GM20431 (cell line): ENCODE measurements at regions not wholly inside any gene's neighbourhood (a gene's known extent, or its start where the extent isn't known, plus 50 kb on each side); places are given as distances from the start of the nearest gene placed in this dataset.

Experiments
- in situ Hi-C: fragments of 300-500 bp; cut with MseI, MboI; formaldehyde crosslinking; loops from one replicate; pipeline ENCODE4 v1.15.0; 2020; ENCODE audit warnings: low sequenced_read_pairs; ENCODE audit not compliant: unreplicated experiment

DNA sequence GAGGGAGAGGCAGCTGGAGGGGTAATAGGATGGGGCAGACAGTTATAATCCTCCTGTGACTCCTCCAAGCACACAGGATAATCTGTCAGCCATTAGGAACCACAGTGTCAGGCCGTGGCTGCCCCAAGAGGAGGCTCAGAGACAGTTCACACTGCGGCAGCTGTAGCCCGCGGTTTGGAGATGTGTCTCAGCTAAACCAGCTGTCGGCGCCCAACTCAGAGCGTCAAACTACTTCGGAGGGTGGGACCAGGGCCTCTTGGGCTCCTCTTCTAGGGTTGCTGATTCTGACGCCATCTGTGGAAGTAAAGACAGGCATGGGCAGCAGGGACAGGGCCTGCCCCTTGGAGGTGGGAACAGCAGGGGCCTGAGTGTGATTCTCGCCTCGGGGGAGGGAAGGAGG, 309.8 kb downstream of the CDC5L start:
- in situ Hi-C loops: no loop called here

DNA sequence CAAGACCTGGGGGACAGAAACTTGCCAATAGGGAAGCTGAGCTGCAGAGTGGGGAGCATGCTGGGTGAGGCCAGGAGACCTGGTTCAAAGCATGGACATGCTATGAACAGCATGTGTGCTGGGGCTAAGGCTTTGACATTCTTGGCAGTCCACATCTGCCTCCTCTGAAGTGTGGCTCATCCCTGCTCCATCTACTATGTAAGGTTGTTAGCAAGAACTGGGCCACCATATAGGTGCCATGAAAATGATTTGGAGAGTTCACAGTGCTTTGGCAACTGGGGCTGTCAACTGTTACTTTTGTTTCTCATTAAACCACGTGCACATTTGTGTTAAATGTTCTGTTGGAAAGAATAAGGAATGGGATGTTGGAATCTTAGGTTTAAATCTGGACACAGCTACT, 311.1 kb downstream of the CDC5L start:
- in situ Hi-C loops: no loop called here

DNA sequence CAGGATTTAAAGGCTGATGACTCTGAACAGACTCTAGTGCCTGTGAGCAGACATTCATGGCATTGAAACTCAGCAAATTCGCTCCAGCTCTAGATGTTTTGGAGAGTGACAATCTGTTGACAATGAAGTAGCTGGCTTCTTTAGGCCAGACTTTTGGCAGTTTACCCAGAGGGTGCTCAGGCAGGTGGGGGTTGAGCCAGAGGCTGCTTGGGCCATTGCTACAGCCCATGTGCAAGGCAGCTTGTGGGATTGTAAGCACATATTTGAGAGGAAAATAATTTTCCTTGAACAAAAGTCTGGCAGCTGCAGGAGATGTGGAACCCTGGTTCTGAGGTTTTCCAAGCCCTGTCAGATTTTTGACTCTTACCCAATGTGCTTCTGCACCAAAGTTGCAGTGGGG, 311.6 kb downstream of the CDC5L start:
- in situ Hi-C loops: no loop called here

DNA sequence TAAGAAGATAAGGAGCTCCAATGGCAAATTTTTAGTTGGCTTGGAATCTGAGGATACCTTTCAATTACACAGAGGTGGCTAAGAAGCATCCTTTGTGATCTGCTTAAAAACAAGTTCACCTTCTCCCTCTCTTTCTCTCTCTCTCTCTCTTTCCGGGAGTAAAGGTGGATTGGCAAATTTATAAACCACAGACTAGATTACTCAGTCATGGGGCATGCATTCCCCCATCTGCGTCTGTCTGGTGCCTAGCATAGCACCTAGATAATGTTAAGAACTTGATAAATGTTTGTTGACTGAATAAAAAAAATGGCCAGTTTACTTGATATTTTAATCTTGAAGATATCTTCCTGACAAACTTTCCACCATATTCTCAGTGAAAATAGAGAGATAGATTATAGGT, 312.3 kb downstream of the CDC5L start:
- in situ Hi-C loops: no loop called here

GRCh38 chr6:44700422-44700821, 312.9 kb downstream of the CDC5L start:
- in situ Hi-C loops: no loop called here

- in situ Hi-C loops: no loop called here
Measured at GRCh38 chr6:44701038-44701636, 313.6 kb downstream of the CDC5L start.

DNA sequence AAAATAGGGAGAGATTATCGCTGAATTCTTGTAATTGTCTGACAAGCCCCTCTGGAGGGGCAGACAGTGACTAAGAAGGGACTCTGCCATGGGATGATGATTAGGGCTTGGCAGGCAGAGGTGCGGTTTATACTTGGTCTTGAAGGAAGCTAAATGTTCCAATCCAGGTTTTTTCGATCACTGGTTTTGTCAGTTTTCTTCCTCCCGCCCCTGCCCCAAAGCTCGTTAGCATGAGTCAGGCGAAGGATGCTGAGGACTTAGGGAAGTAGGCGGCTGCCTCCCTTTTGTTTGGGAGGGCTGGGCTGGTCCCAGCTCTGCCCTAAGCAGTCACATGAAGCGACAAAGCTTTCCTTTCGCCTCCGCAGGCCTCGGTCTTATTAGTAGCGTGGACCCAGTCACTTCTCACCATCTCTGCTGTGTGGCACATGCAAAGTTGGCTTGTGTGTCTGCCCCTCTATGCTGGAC, 314.2 kb downstream of the CDC5L start:
- in situ Hi-C loops: no loop called here

DNA sequence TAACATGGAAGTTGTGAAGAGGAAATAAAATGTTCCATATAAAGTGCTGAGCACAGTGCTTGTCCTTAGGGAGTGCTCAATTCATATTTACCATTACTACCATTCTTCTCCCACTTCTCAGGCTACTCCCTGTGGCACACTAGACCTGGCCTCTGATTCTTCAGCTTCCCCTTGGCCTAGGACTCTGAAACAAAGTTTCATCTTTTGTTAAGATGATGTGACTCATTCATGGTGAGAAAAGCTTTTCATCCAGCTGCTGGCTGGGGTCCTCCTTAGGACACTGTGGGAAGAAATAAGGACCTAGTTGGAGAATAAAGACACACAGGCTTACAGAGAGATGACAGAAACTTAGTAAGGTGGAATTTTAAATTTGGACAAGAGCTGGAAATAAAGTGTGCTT, 314.8 kb downstream of the CDC5L start:
- in situ Hi-C loops: no loop called here

- in situ Hi-C loops: no loop called here
Measured at GRCh38 chr6:44704240-44705150, 317.0 kb downstream of the CDC5L start.

DNA sequence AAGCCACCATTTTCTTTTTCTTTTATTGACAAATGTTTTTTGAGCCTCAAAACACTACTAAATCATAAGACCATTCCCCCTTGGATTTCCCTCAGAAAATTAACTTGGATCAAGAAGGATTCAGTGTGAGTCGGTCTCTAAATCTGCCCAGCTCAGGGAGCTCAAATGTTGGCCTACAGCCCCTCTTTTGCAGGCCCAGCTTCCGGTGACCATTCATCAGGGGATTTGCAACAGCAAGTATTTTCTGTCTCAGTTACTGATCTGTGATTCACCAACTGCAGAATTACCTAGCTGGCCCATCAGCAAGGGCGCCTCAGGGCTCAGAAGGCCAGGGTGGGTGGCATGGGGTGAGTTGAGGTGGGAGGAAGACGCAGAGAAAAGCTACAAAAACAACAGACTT, 318.1 kb downstream of the CDC5L start:
- in situ Hi-C loops: no loop called here

- in situ Hi-C loops: no loop called here
Measured at GRCh38 chr6:44706011-44706410, 318.5 kb downstream of the CDC5L start.

GRCh38 chr6:44708208-44708607, 320.7 kb downstream of the CDC5L start:
- in situ Hi-C loops: no loop called here

DNA sequence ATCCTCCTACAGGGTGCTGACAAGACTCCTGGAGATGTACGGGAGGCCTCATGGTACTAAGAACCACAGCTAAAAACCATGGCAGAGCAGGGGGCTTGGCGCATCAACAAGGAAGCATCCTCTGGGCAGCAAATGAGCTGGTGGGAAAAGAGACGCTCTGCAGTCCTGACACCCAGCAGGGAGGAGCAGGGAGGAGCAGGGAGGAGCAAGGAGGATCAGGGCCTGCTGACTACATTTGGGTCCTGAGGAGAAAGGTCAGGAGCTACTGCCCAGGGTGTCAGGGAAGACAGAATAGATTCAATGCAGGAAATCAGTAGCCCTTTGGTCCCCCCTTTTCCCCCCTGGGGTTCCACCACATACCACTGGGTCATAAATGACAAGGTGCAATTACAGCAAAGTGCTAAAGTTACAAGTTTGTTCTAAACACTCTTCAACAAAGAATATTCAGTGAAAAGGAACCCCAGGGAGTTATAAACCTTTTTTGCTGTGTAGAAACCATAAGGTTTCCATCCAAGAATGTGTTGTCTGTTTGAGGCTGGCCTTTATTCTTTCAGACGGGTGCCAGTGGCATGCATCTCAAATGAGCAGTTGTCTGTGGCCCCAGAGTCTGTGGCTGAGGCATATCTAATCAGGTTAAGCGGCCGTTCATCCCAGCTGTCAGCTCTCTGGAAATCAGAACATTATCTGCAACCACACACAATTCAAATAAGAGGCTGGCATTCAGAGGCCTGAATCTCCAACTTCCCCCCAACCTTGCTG, 325.0 kb downstream of the CDC5L start:
- in situ Hi-C loops: no loop called here

- in situ Hi-C loops: no loop called here
Measured at GRCh38 chr6:44715188-44715587, 327.7 kb downstream of the CDC5L start.

DNA sequence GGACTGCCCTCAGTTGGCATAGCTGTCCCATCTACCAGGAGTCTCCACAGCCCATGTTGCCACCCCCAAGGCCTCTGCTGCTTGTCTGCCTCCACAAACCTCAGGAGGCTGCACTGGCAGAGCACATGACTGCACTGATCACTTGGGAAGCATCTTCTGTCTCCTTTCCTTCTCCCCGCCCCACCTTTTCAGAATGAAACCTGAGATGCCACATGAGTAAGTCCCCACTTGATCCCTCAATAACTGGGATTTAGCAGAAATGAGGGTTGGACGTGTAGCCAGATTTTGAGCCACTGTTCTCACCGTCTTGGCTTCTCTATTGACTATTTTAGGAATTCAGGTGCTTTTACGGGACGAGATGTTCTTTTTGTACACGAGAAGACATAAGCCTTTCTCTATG, 328.4 kb downstream of the CDC5L start:
- in situ Hi-C loops: no loop called here

- in situ Hi-C loops: no loop called here
Measured at GRCh38 chr6:44717431-44717830, 329.9 kb downstream of the CDC5L start.

DNA sequence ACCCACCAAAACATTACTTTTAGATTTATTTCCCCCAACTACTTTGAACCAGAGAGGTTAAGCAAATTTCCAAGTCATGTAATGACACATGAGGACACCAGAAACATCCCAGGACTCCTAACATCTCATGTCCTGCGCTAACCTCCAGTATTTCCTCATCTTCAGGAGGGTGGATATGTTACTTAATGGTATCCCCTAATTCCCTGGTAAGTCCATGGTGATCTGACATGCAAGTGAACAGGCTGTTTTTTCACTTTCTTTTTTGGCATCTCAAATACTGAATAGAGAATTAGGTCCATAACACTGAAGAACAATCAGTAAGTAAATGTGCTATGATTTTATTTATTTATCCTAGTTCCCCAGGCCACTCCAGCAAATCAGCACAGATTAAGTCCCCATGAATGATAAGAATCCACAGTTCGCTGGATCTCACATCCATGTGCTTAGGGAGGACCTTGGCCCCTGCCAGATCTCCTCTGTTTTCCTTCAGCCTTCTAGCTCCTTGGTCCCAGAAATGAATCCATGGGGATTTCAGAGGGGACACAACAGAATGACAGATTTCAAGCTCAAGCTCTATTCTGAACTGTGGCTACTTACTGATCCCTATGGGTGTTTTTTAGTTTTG, 334.6 kb downstream of the CDC5L start:
- in situ Hi-C loops: no loop called here

DNA sequence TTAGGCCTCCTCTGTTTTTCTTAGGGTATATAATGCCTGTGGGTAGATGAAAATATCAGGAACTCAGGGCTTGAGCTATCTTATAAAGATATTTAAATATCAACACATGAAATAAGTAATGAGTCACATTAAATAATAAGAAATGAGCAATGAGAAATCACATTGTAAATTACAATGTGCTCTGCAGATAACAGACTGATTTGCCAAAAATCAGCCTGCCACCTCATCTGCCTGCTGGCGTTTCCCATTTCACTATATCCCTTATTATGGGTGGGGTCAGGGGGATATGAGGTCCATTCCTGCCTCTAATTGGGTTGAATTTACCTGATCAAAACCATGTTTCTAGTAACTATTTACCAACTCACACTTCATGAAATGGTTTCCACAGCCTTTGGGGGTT, 335.2 kb downstream of the CDC5L start:
- in situ Hi-C loops: no loop called here

- in situ Hi-C loops: no loop called here
Measured at GRCh38 chr6:44723439-44724197, 336.1 kb downstream of the CDC5L start.

GRCh38 chr6:44725070-44725469, 337.6 kb downstream of the CDC5L start:
- in situ Hi-C loops: no loop called here
